Endothelial cell of umbilical vein (primary cell): ENCODE measurements at regions not wholly inside any gene's neighbourhood (a gene's known extent, or its start where the extent isn't known, plus 50 kb on each side); places are given as distances from the start of the nearest gene placed in this dataset.
"Not testable (repeated sequence)": the region's sequence is repeated elsewhere in the genome, so short reads cannot be mapped to it uniquely, and the experiment has no call there.

Experiments
- BruUV-seq: library from RNA; stranded (reverse); fragments of 400-500 nt; replicated peaks from 2 replicates; lab custom pipeline; 2021; lab: Mats Ljungman, UMichigan
- CTCF ChIA-PET: fragments of 300-600, 350-600 bp; sonication (Branson Sonifier 250); formaldehyde crosslinking; loops from one replicate; lab custom pipeline; 2021; ENCODE audit warnings: antibody characterized with exemption, inconsistent platforms; lab: Charles Lee
- POLR2A ChIA-PET: fragments of 300-600, 350-600 bp; sonication (Branson Sonifier 250); formaldehyde crosslinking; loops from one replicate; lab custom pipeline; 2021; ENCODE audit warnings: antibody characterized with exemption, inconsistent platforms; lab: Charles Lee
- DNase-seq: peaks from one replicate; pipeline ENCODE4 v3.0.0-alpha.2; 2011; ENCODE audit warnings: low read depth, low spot score
- FAIRE-seq: peaks from 2 replicates; lab custom pipeline; 2011; peaks lifted over from hg19 to GRCh38; lab: Jason Lieb, UNC
- H2AFZ ChIP-seq: 2 replicates; pipeline ENCODE4 v1.6.0; 2012; ENCODE audit warnings: low read depth, low read length, control low read depth, inconsistent platforms
- H3K27ac ChIP-seq: 2 replicates; pipeline ENCODE4 v1.5.1; 2011; ENCODE audit warnings: low read depth, mild to moderate bottlenecking, control low read depth, low read length, moderate library complexity; ENCODE audit not compliant: insufficient read depth
- H3K27me3 ChIP-seq, 2 experiments: 2 replicates each; pipeline versions ENCODE4 v1.6.0 to v1.6.1; 2011; ENCODE audit warnings: low read length in 2 of 2, mixed read lengths in 1 of 2; ENCODE audit not compliant: control insufficient read depth in 2 of 2, insufficient read depth in 2 of 2
- H3K36me3 ChIP-seq, 2 experiments: 2 replicates in 1 of 2; 3 replicates in 1 of 2; pipeline ENCODE4 v1.5.1; 2011; ENCODE audit warnings: low read length in 2 of 2, mild to moderate bottlenecking in 1 of 2, moderate library complexity in 1 of 2; ENCODE audit not compliant: control insufficient read depth in 2 of 2, insufficient read depth in 2 of 2; ENCODE audit errors: extremely low read depth in 1 of 2
- H3K4me1 ChIP-seq: 3 replicates; pipeline ENCODE4 v1.5.1; 2011; ENCODE audit warnings: mild to moderate bottlenecking, low read length; ENCODE audit not compliant: control insufficient read depth, insufficient read depth; ENCODE audit errors: extremely low read depth
- H3K4me2 ChIP-seq: 2 replicates; pipeline ENCODE4 v1.6.1; 2011; ENCODE audit warnings: low read length, control low read depth, mixed read lengths; ENCODE audit not compliant: insufficient read depth
- H3K4me3 ChIP-seq, 3 experiments: fragments of 200-600 bp in 1 of 3; sonication (generic), shearing (Covaris generic) in 1 of 3; replicated peaks in 1 of 3; 2 replicates each; pipeline ENCODE4 v1.5.1; 2011 to 2016; ENCODE audit warnings: control low read depth in 3 of 3, low read length in 3 of 3, mild to moderate bottlenecking in 2 of 3, inconsistent platforms in 1 of 3, low read depth in 1 of 3, moderate library complexity in 1 of 3; ENCODE audit not compliant: insufficient read depth in 1 of 3
- H3K79me2 ChIP-seq: 2 replicates; pipeline ENCODE4 v1.6.0; 2012; ENCODE audit warnings: low read length, inconsistent platforms; ENCODE audit not compliant: control insufficient read depth, insufficient read depth
- H3K9ac ChIP-seq: replicated peaks from 2 replicates; pipeline ENCODE3; 2011; ENCODE audit warnings: low read length, control low read depth; ENCODE audit not compliant: insufficient read depth; ENCODE audit errors: extremely low read depth
- H3K9me1 ChIP-seq: replicated peaks from 3 replicates; pipeline ENCODE4 v1.6.0; 2011; ENCODE audit warnings: mild to moderate bottlenecking, low read length; ENCODE audit not compliant: control insufficient read depth, insufficient read depth; ENCODE audit errors: extremely low read depth
- H3K9me3 ChIP-seq: replicated peaks from 2 replicates; pipeline ENCODE4 v1.5.1; 2012; ENCODE audit warnings: low read length, inconsistent platforms; ENCODE audit not compliant: control insufficient read depth, insufficient read depth
- H4K20me1 ChIP-seq: replicated peaks from 2 replicates; pipeline ENCODE3; 2011; ENCODE audit warnings: mild to moderate bottlenecking, low read length; ENCODE audit not compliant: control insufficient read depth, insufficient read depth; ENCODE audit errors: extremely low read depth
- CTCF ChIP-seq, 2 donors: IDR thresholded peaks; 1 replicate in 1 of 2; 2 replicates in 1 of 2; pipeline ENCODE4 v1.5.1; 2011; ENCODE audit warnings: low read length in 2 of 2, mild to moderate bottlenecking in 2 of 2, moderate library complexity in 2 of 2, control low read depth in 1 of 2, inconsistent platforms in 1 of 2, low read depth in 1 of 2; ENCODE audit not compliant: insufficient read depth in 1 of 2; ENCODE audit errors: extremely low read depth in 1 of 2
- EZH2 ChIP-seq: IDR thresholded peaks from 2 replicates; pipeline ENCODE4 v1.6.1; 2012; ENCODE audit warnings: borderline replicate concordance, low read depth, mild to moderate bottlenecking, moderate library complexity, low read length, inconsistent platforms; ENCODE audit not compliant: severe bottlenecking
- FOS ChIP-seq: IDR thresholded peaks from 2 replicates; pipeline ENCODE4 v1.6.1; 2011; ENCODE audit warnings: mild to moderate bottlenecking, low read length, moderate library complexity, borderline replicate concordance; ENCODE audit not compliant: insufficient read depth
- GATA2 ChIP-seq: IDR thresholded peaks from 2 replicates; pipeline ENCODE4 v1.7.0; 2011; ENCODE audit warnings: low read depth, mild to moderate bottlenecking, moderate library complexity, mixed read lengths, low read length; ENCODE audit not compliant: insufficient read length, insufficient read depth
- JUN ChIP-seq: IDR thresholded peaks from 2 replicates; pipeline ENCODE4 v1.6.1; 2011; ENCODE audit warnings: borderline replicate concordance, low read depth; ENCODE audit not compliant: insufficient read length, insufficient read depth
- MAX ChIP-seq: IDR thresholded peaks from 2 replicates; pipeline ENCODE4 v1.6.1; 2011; ENCODE audit not compliant: insufficient read depth, insufficient read length
- MYC ChIP-seq: IDR thresholded peaks from one replicate; pipeline ENCODE4 v1.6.1; 2011; ENCODE audit warnings: mild to moderate bottlenecking, low read depth, low read length
- POLR2A ChIP-seq: IDR thresholded peaks from 2 replicates; pipeline ENCODE4 v1.6.1; 2012; ENCODE audit warnings: low read depth, mild to moderate bottlenecking, control low read depth, low read length
- POLR2AphosphoS5 ChIP-seq: IDR thresholded peaks from 2 replicates; pipeline ENCODE4 v1.6.1; 2012; ENCODE audit warnings: low read depth, mild to moderate bottlenecking, control low read depth, low read length, moderate library complexity; ENCODE audit not compliant: insufficient read depth
- dilution Hi-C: fragments of 300-500 bp; cut with MboI; formaldehyde crosslinking; loops from one replicate; pipeline ENCODE4 v1.15.0; 2019; ENCODE audit warnings: low sequenced_read_pairs; ENCODE audit not compliant: extremely low pct_ligation_motif_present
- intact Hi-C: fragments of 100-400 bp; cut with micrococcal nuclease; formaldehyde crosslinking; loops from one replicate; pipeline ENCODE4 v1.10.0; 2022

- H3K36me3 ChIP-seq: no peaks in the 10 kb centered on the region
- H3K27me3 ChIP-seq: no peaks in the 10 kb centered on the region
- H3K4me2 ChIP-seq: no peak overlapping the region
- no peak overlapping the region for H2AFZ ChIP-seq
- no peak overlapping the region for H3K27ac ChIP-seq
- intact Hi-C loops: no loop called here
- FAIRE-seq (no peak), DNase-seq (no peak)
- TF ChIP-seq MAX (no peak), POLR2AphosphoS5 (no peak), EZH2 (no peak)
- H3K9me3 ChIP-seq: no peaks in the 10 kb centered on the region
- no peaks in the 10 kb centered on the region for H3K9me1 ChIP-seq
- no TSS peak for BruUV-seq
- no peak overlapping the region for H3K4me3 ChIP-seq
- POLR2A ChIA-PET: no interaction called here
- no peaks in the 10 kb centered on the region for H3K4me1 ChIP-seq
- H3K79me2 ChIP-seq: no peaks in the 10 kb centered on the region
- dilution Hi-C loops: no loop called here
- no peaks in the 10 kb centered on the region for H4K20me1 ChIP-seq
- CTCF ChIA-PET: no interaction called here
- H3K9ac ChIP-seq: no peak overlapping the region
These were observed 79.9 kb downstream of the TFAP2C start for GRCh38 chr20:56708991-56709390.

GRCh38 chr20:56710125-56710524 is 81.0 kb downstream of the TFAP2C start:
- dilution Hi-C loops: no loop called here
- TF ChIP-seq CTCF (IDR thresholded peaks at IDR 0.05; ENCODE audit: extremely low read depth in 1 of 2, insufficient read depth in 1 of 2, low read depth in 1 of 2, low read length in 2 of 2) (no peak), EZH2 (no peak), FOS (no peak), POLR2A (no peak), MYC (no peak), MAX (no peak), POLR2AphosphoS5 (no peak), GATA2 (no peak), JUN (no peak)
- FAIRE-seq: no peak

GRCh38 chr20:56710577-56710976 is 81.5 kb downstream of the TFAP2C start:
- not testable (repeated sequence) for BruUV-seq, FAIRE-seq

More at GRCh38 chr20:56710125-56710524, 81.0 kb downstream of the TFAP2C start:
- Histone ChIP-seq H3K4me2 (no peak overlapping the region), H4K20me1 (no peaks in the 10 kb centered on the region), H3K4me1 (no peaks in the 10 kb centered on the region), H3K36me3 (no peaks in the 10 kb centered on the region), H3K9me3 (no peaks in the 10 kb centered on the region), H2AFZ (no peak overlapping the region), H3K27me3 (no peaks in the 10 kb centered on the region), H3K27ac (no peak overlapping the region), H3K9ac (no peak overlapping the region), H3K9me1 (no peaks in the 10 kb centered on the region), H3K79me2 (no peaks in the 10 kb centered on the region), H3K4me3 (no peak overlapping the region)
- DNase-seq: no peak
- CTCF ChIA-PET: no interaction called here
- intact Hi-C loops: no loop called here
- POLR2A ChIA-PET: no interaction called here
- no TSS peak for BruUV-seq

More at GRCh38 chr20:56710577-56710976, 81.5 kb downstream of the TFAP2C start:
- H4K20me1 ChIP-seq, H2AFZ ChIP-seq, H3K79me2 ChIP-seq, H3K9ac ChIP-seq, DNase-seq, POLR2A ChIA-PET, intact Hi-C loops, H3K4me2 ChIP-seq, H3K27ac ChIP-seq, H3K27me3 ChIP-seq, H3K9me1 ChIP-seq, H3K4me3 ChIP-seq, CTCF ChIA-PET, H3K36me3 ChIP-seq, H3K4me1 ChIP-seq, H3K9me3 ChIP-seq, dilution Hi-C loops: not testable (repeated sequence)
